Ammon's horn (tissue), 1 donor: ENCODE measurements at regions not wholly inside any gene's neighbourhood (a gene's known extent, or its start where the extent isn't known, plus 50 kb on each side); places are given as distances from the start of the nearest gene placed in this dataset.
"Not testable (repeated sequence)": the region's sequence is repeated elsewhere in the genome, so short reads cannot be mapped to it uniquely, and the experiment has no call there.

ENCODE experiments used
- DNase-seq: peaks from one replicate; pipeline ENCODE4 v3.0.0-alpha.2; 2016; ENCODE audit warnings: low spot score

- peak; percentile 48 for DNase-seq
Observed at GRCh38 chr10:21292763-21293517, 232.5 kb downstream of the SKIDA1 start.

- DNase-seq, result no peak
Observed at GRCh38 chr10:21290499-21291160, 234.9 kb downstream of the SKIDA1 start.

- DNase-seq, result no peak
Observed at GRCh38 chr10:21289961-21290360, 235.5 kb downstream of the SKIDA1 start.

GRCh38 chr10:21289271-21289670, 236.2 kb downstream of the SKIDA1 start:
- no peak for DNase-seq

- DNase-seq, result no peak
Observed at GRCh38 chr10:21285742-21286331, 239.6 kb downstream of the SKIDA1 start.

GRCh38 chr10:21285207-21285606, 240.3 kb downstream of the SKIDA1 start:
- no peak for DNase-seq

GRCh38 chr10:21284301-21284700, 241.2 kb downstream of the SKIDA1 start:
- DNase-seq, result no peak

GRCh38 chr10:21283053-21283452, 242.4 kb downstream of the SKIDA1 start:
- DNase-seq, result not testable (repeated sequence)

- DNase-seq, result no peak
Observed at GRCh38 chr10:21281765-21282484, 243.6 kb downstream of the SKIDA1 start.

- DNase-seq, result no peak
Observed at GRCh38 chr10:21280971-21281572, 244.4 kb downstream of the SKIDA1 start.

GRCh38 chr10:21280037-21280436, 245.4 kb downstream of the SKIDA1 start:
- DNase-seq, result no peak

GRCh38 chr10:21279217-21279575, 246.3 kb downstream of the SKIDA1 start:
- no peak for DNase-seq

- DNase-seq, result peak; percentile 81
Observed at GRCh38 chr10:21278491-21279216, 246.8 kb downstream of the SKIDA1 start.

- no peak for DNase-seq
Observed at GRCh38 chr10:21273400-21273968, 252.0 kb downstream of the SKIDA1 start.

GRCh38 chr10:21272643-21273399, 252.7 kb downstream of the SKIDA1 start:
- no peak for DNase-seq

GRCh38 chr10:21270976-21271375, 254.5 kb downstream of the SKIDA1 start:
- DNase-seq, result no peak

GRCh38 chr10:21269289-21269688, 256.2 kb downstream of the SKIDA1 start:
- DNase-seq, result no peak

- DNase-seq, result no peak
Observed at GRCh38 chr10:21265622-21266021, 259.9 kb downstream of the SKIDA1 start.

- DNase-seq, result no peak
Observed at GRCh38 chr10:21264271-21264670, 261.2 kb downstream of the SKIDA1 start.

- no peak for DNase-seq
Observed at GRCh38 chr10:21263839-21264238, 261.6 kb downstream of the SKIDA1 start.
